ENCODE measurements at regions not wholly inside any gene's neighbourhood (a gene's known extent, or its start where the extent isn't known, plus 50 kb on each side); places are given as distances from the start of the nearest gene placed in this dataset.

GRCh38 chr5:2403296-2403695 lies 348.2 kb downstream of the IRX2 start:
- no peak for TF ChIP-seq CTCF (IDR thresholded peaks at IDR 0.05; ENCODE audit: insufficient read depth, missing control alignments)
- no peak for FAIRE-seq
- DNase-seq (ENCODE audit: insufficient read length, low spot score): no peak

GRCh38 chr5:2399804-2400203 lies 351.7 kb downstream of the IRX2 start:
- no peak for DNase-seq (ENCODE audit: insufficient read length, low spot score)
- no peak for FAIRE-seq
- no peak for TF ChIP-seq CTCF (IDR thresholded peaks at IDR 0.05; ENCODE audit: insufficient read depth, missing control alignments)

GRCh38 chr5:2399096-2399495 lies 352.4 kb downstream of the IRX2 start:
- FAIRE-seq (no peak), DNase-seq (ENCODE audit: insufficient read length, low spot score) (no peak)
- TF ChIP-seq CTCF (IDR thresholded peaks at IDR 0.05; ENCODE audit: insufficient read depth, missing control alignments): no peak

- FAIRE-seq (no peak), DNase-seq (ENCODE audit: insufficient read length, low spot score) (no peak)
- no peak for TF ChIP-seq CTCF (IDR thresholded peaks at IDR 0.05; ENCODE audit: insufficient read depth, missing control alignments)
Measured at GRCh38 chr5:2393556-2393955, 357.9 kb downstream of the IRX2 start.

- DNase-seq (ENCODE audit: insufficient read length, low spot score) (no peak), FAIRE-seq (no peak)
- no peak for TF ChIP-seq CTCF (IDR thresholded peaks at IDR 0.05; ENCODE audit: insufficient read depth, missing control alignments)
Measured at GRCh38 chr5:2391566-2391965, 359.9 kb downstream of the IRX2 start.

- TF ChIP-seq CTCF (IDR thresholded peaks at IDR 0.05; ENCODE audit: insufficient read depth, missing control alignments): no peak
- DNase-seq (ENCODE audit: insufficient read length, low spot score) (no peak), FAIRE-seq (no peak)
Measured at GRCh38 chr5:2391021-2391420, 360.5 kb downstream of the IRX2 start.

- no peak for FAIRE-seq
- DNase-seq (ENCODE audit: insufficient read length, low spot score): no peak
- no peak for TF ChIP-seq CTCF (IDR thresholded peaks at IDR 0.05; ENCODE audit: insufficient read depth, missing control alignments)
Measured at GRCh38 chr5:2388571-2388970, 362.9 kb downstream of the IRX2 start.

Measured in D721Med (cell line).